ENCODE measurements at regions not wholly inside any gene's neighbourhood (a gene's known extent, or its start where the extent isn't known, plus 50 kb on each side); places are given as distances from the start of the nearest gene placed in this dataset.
"Not testable (repeated sequence)": the region's sequence is repeated elsewhere in the genome, so short reads cannot be mapped to it uniquely, and the experiment has no call there.

GRCh38 chr6:11299876-11300428, 67.5 kb upstream of the NEDD9 start:
- FAIRE-seq: peak; percentile 29
- not testable (repeated sequence) for DNase-seq (ENCODE audit: low spot score)

- not testable (repeated sequence) for FAIRE-seq
Measured at GRCh38 chr6:11299421-11299784, 66.9 kb upstream of the NEDD9 start.

DNA sequence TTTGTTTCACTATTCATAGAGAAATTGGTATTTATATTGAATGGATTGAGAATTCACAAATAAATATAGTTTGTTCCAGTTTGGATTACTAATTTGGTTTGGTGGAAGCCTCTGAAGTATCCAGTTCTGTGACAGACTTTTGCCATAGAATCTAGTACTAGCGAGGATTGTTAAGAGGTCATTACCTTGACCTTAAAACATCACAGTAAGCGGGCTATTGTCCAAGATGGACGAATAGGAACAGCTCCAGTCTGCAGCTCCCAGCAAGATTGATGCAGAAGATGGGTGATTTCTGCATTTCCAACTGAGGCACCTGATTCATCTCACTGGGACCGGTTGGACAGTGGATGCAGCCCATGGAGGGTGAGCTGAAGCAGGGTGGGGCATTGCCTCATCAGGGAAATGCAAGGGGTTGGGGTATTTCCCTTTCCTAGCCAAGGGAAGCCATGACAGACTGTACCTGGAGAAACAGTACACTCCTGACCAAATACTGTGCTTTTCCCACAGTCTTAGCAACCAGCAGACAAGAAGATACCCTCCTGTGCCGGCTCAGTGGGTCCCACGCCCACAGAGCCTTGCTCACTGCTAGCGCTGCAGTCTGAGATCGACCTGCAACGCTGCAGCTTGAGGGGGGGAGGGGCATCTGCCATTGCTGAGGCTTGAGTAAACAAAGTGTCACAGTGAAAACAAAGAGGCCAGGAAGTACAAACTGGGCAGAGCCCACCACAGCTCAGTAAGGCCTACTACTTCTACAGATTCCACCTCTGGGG, 66.4 kb upstream of the NEDD9 start:
- DNase-seq (ENCODE audit: low spot score): no peak
- FAIRE-seq: no peak

More at GRCh38 chr6:11299421-11299784, 66.9 kb upstream of the NEDD9 start:
- DNase-seq (ENCODE audit: low spot score): not testable (repeated sequence)

DNA sequence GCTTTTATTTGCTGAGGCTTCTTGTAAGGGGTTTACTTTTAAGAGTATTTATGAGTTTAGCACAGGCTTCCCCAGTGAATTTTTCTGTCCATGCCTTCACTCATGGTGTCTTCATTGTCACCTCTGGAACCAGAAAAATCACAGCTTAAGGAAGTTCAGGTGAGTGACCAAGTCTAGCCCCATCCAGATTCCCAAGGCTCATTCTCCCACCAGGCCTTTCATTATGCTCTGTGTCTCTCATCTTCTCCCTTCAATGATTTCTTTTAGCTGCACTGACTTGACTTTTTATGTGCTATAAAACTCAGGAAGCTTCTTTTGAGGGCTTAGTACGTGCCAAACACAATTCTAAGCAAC, 64.9 kb upstream of the NEDD9 start:
- no peak for DNase-seq (ENCODE audit: low spot score)
- FAIRE-seq: no peak

GRCh38 chr6:11296449-11297375, 64.2 kb upstream of the NEDD9 start:
- no peak for FAIRE-seq

DNA sequence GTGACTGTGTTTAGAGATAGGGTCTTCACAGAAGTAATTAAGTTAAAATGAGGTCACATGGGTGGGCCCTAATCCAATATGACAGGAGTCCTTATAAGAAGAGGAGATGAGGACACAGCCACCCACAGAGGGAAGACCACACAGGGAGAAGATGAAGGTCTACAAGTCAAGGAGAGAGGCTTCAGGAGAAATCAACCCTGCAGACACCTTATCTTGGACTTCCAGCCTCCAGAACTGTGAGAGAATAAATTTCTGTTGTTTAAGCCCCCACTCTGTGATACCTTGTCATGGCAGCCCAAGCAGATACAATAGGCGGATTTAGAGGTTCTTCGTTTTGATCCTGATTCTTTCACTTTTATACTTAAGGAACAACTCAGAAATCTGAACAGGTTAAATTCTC, 63.5 kb upstream of the NEDD9 start:
- FAIRE-seq: no peak

More at GRCh38 chr6:11296449-11297375, 64.2 kb upstream of the NEDD9 start:
- no peak for DNase-seq (ENCODE audit: low spot score)

GRCh38 chr6:11294228-11294627, 61.8 kb upstream of the NEDD9 start:
- FAIRE-seq (no peak), DNase-seq (ENCODE audit: low spot score) (no peak)

More for the DNA sequence above, 63.5 kb upstream of the NEDD9 start:
- DNase-seq (ENCODE audit: low spot score): no peak

DNA sequence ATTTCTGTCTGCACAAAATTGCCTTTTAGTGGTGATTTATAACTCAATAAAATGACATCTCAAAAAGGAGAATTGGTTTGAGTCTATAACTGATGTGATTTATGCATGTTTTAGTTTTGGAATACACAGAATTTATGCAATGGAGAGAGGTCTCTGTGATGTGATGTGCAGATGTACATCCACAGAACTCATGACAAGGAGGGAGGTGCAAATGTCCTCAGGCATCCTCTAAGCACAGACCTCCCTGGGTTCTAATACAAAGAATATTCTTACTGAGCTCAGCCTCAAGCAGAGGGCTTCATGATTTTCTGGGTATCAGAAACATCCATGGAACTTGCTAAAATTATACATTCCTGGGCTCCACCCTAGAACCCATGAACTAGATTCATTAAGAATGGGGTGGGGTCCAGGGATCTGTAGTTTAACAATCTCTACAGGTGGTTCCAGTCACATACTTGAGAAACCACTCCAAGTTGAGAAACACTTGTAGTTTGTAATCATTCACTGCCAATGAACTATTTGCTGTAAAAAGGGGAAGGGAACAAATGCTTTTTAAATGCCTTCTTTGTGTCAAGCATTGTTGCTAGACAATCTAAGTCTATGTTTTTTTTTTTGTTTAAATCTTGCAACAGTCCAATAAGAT, 60.2 kb upstream of the NEDD9 start:
- FAIRE-seq: no peak

GRCh38 chr6:11292091-11292490, 59.6 kb upstream of the NEDD9 start:
- FAIRE-seq (no peak), DNase-seq (ENCODE audit: low spot score) (no peak)

More for the DNA sequence above, 60.2 kb upstream of the NEDD9 start:
- DNase-seq (ENCODE audit: low spot score): no peak

DNA sequence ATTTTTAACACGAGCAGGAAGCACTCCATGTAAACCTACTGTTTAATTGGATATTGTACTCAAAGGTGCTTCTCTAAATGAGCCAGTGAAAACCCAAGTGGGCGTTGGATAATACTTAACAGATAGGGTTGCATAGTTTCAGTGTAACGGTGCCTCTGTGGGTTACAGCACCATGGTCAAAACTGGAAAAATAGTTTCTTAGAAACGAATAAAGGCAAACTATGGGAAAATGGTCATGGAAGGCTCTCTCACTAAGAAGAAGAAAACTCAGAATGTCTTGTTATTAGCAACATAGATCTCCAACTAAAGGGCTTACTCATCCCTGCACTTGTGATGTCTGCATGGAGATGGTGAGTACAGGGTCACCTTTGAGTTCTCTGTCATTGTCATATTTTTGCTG, 59.1 kb upstream of the NEDD9 start:
- FAIRE-seq (no peak), DNase-seq (ENCODE audit: low spot score) (no peak)

GRCh38 chr6:11290027-11290426, 57.6 kb upstream of the NEDD9 start:
- no peak for FAIRE-seq
- no peak for DNase-seq (ENCODE audit: low spot score)

DNA sequence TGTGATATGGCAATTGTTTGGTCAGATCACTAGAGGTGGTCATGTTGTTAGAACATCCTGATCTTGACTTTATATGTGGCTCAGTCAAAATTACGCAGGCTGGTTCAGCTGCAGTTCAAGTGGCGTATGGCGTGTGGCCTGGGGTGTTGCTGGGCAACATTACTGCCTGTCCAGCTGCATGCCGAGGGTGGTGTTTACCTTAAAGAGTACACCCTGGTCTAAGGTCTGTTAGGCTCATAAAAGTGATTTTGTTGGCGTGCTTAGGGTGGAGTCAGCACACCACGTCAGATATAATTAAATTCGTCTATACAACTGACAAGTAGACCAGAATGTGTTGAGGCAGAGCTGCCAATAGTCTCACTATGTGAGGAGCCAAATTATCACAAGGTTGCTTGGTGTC, 55.6 kb upstream of the NEDD9 start:
- no peak for DNase-seq (ENCODE audit: low spot score)
- no peak for FAIRE-seq

DNA sequence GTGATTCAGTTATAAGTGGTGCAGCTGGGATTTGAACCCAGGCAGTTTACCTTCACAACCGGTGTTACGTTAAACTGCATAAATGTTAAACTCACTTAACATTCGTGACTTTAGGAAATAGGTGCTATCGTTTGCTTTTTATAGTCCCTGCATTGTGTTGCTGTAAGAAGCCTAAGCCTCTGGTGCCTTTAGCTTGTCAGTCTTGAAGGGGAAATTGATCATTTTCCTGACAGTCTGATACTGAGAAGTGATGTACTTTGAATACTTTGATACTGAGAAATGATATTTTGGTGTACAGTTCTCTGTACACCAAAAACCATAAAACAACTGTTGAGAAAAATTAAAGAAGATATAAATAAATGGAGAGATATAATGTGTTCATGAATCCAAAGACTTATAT, 52.5 kb upstream of the NEDD9 start:
- no peak for FAIRE-seq
- no peak for DNase-seq (ENCODE audit: low spot score)

- FAIRE-seq (no peak), DNase-seq (ENCODE audit: low spot score) (no peak)
Measured at GRCh38 chr6:11283629-11284028, 51.2 kb upstream of the NEDD9 start.

- FAIRE-seq: no peak
- no peak for DNase-seq (ENCODE audit: low spot score)
Measured at GRCh38 chr6:11282875-11283274, 50.4 kb upstream of the NEDD9 start.
